ENCODE measurements at regions not wholly inside any gene's neighbourhood (a gene's known extent, or its start where the extent isn't known, plus 50 kb on each side); places are given as distances from the start of the nearest gene placed in this dataset.
A peak's percentile ranks its signal among the peaks of the same experiment; 100 is the strongest.

- no peak for TF ChIP-seq CTCF (conservative IDR thresholded peaks at IDR 0.05; ENCODE audit: control insufficient read depth, insufficient read depth, low read depth, low read length)
- DNase-seq (ENCODE audit: low read depth), result no peak
- H3K4me3 ChIP-seq (ENCODE audit: control insufficient read depth, low read depth, low read length), result no peak overlapping the region
Measured at GRCh38 chr18:48462510-48462909, 53.3 kb upstream of the ZBTB7C start.

DNA sequence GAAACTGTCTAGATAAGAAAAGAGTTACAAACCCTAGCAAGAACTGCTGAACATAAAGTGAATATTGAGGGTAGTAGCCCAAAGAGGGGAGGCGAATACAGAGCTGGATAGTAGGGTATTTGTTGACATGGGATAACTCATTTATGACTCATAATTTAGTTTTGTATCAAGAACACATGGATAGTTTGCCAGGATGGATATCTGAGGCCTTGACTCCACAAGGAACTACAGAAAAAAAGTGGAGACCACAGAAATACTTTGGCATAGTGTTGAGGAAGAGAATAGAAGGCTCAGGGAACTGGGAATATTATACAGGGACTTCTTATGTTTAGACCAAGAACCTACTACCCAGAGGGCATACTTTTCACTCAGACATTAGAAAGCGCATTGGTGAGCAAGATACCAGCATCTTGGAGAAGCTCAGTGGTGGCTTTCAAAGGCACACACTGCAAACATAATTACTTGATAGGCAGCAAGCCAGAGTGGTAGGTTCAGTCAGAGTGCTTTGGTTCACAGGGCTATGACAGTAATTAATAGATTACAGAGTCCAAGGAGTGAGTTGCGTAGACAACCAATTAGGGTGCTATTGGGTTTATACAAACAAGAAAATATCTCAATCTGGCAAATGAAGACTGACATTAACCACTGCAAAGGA, 51.9 kb upstream of the ZBTB7C start:
- DNase-seq (ENCODE audit: low read depth), result peak; percentile 39
- no peak for TF ChIP-seq CTCF (conservative IDR thresholded peaks at IDR 0.05; ENCODE audit: control insufficient read depth, insufficient read depth, low read depth, low read length)
- H3K4me3 ChIP-seq (ENCODE audit: control insufficient read depth, low read depth, low read length), result no peak overlapping the region

GRCh38 chr18:48459465-48459864, 50.3 kb upstream of the ZBTB7C start:
- H3K4me3 ChIP-seq (ENCODE audit: control insufficient read depth, low read depth, low read length), result no peak overlapping the region
- TF ChIP-seq CTCF (conservative IDR thresholded peaks at IDR 0.05; ENCODE audit: control insufficient read depth, insufficient read depth, low read depth, low read length), result no peak
- DNase-seq (ENCODE audit: low read depth), result no peak

GRCh38 chr18:48459016-48459415, 49.8 kb upstream of the ZBTB7C start:
- no peak overlapping the region for H3K4me3 ChIP-seq (ENCODE audit: control insufficient read depth, low read depth, low read length)
- no peak for DNase-seq (ENCODE audit: low read depth)
- no peak for TF ChIP-seq CTCF (conservative IDR thresholded peaks at IDR 0.05; ENCODE audit: control insufficient read depth, insufficient read depth, low read depth, low read length)
